Adipocyte (in vitro differentiated cells): ENCODE measurements at regions not wholly inside any gene's neighbourhood (a gene's known extent, or its start where the extent isn't known, plus 50 kb on each side); places are given as distances from the start of the nearest gene placed in this dataset.

ENCODE experiments used
- DNase-seq: peaks from one replicate; pipeline ENCODE4 v3.0.0-alpha.2; 2015; ENCODE audit warnings: low read depth
- H3K27me3 ChIP-seq: replicated peaks from 2 replicates; pipeline ENCODE4 v1.7.0; 2013; ENCODE audit warnings: mild to moderate bottlenecking, low read length, moderate library complexity; ENCODE audit not compliant: control insufficient read depth, insufficient read depth
- H3K36me3 ChIP-seq: 2 replicates; pipeline ENCODE4 v1.7.0; 2013; ENCODE audit warnings: low read length, mild to moderate bottlenecking, moderate library complexity; ENCODE audit not compliant: control insufficient read depth, insufficient read depth, severe bottlenecking
- H3K4me1 ChIP-seq: 2 replicates; pipeline ENCODE4 v1.7.0; 2013; ENCODE audit warnings: mild to moderate bottlenecking, low read length, moderate library complexity; ENCODE audit not compliant: control insufficient read depth, insufficient read depth
- H3K4me3 ChIP-seq: 2 replicates; pipeline ENCODE4 v1.7.0; 2013; ENCODE audit warnings: mild to moderate bottlenecking, low read length, moderate library complexity
- H3K9ac ChIP-seq: 2 replicates; pipeline ENCODE4 v1.7.0; 2013; ENCODE audit warnings: mild to moderate bottlenecking, low read length, moderate library complexity
- H3K9me3 ChIP-seq: 2 replicates; pipeline ENCODE4 v1.7.0; 2013; ENCODE audit warnings: mild to moderate bottlenecking, low read length, moderate library complexity; ENCODE audit not compliant: control insufficient read depth

DNA sequence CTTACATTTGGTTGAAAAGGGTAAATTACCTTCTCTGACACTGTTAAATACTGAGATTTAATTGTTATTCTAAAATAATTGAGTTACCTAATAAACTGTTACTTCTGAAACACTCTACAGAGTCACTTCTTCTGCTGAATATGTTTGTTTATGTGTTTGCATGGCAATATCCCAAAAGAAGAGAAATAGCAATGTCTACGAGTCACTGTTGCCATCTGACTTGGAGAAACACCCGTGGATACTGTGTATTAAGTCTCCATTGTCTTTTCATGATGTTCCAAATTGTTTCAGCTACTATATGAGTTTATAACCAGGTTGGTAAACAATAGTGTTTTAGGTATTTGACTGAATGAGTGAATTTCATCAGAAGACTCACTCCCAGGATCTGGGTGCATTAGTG, 754.2 kb upstream of the ID2 start:
- Histone ChIP-seq H3K9me3 (no peaks in the 10 kb centered on the region), H3K36me3 (no peaks in the 10 kb centered on the region), H3K4me1 (no peaks in the 10 kb centered on the region), H3K27me3 (no peaks in the 10 kb centered on the region), H3K4me3 (no peak overlapping the region), H3K9ac (no peak overlapping the region)
- DNase-seq, result peak; percentile 40

DNA sequence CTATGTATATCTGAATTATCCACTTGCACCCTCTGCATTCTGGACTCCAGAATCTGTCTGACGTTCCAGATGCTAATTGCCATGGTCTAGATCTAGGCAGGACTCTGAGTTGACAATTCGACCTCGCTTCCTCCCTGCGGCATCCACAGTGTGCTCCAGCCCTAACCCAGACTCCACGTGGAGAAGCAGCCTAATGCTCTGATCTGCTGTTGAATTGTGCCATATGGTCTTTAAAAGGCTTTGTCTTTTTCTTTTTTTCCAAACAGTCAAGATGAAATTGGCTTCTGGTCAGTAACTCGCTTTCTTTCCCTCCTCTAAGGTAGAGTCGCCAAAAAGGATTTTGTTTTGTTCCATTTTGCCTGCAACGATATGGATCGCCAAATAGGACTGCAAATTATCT, 752.6 kb upstream of the ID2 start:
- no peaks in the 10 kb centered on the region for H3K9me3 ChIP-seq
- DNase-seq, result no peak
- H3K4me3 ChIP-seq, result no peak overlapping the region
- H3K36me3 ChIP-seq, result no peaks in the 10 kb centered on the region
- no peaks in the 10 kb centered on the region for H3K4me1 ChIP-seq
- H3K27me3 ChIP-seq, result no peaks in the 10 kb centered on the region
- no peak overlapping the region for H3K9ac ChIP-seq

DNA sequence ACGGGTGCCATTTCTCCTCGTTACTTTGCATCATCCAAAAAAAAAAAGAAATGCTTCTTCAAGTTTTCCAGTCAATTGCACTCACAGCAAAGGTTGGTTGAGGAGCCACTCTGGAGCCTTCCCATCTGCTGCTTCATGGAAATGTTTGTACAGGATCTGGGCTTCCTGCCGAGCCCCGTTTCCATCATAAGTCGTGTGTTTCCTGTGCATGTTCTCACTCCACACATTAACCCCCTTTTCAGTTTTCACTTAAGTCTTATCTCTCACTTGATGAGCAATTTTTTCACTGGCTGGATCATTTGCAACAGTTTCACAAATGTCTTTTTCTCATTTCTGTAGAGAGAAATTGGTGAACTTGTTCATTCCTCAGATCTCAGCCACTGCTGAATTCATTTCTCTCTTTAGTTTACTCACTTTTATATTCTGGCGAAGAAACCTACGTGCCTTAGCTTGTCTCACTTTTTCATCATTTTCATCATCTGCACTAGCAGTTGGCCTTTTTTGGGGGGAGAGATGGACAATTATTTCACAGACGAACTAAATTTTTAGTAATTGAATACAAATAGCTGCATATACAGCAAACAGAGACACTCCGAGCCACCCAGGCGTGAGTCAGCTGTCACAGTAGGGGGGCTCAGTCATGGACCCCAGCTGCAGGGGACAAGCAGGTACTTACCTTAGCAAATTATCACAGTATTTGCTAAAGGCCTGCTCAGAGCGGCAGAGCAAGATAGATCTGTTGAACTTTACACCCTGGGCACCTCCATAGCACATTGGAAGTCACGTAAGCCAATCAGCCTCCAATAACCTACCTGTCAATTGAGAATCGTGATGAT, 750.8 kb upstream of the ID2 start:
- DNase-seq, result no peak
- H3K4me3 ChIP-seq, result no peak overlapping the region
- H3K27me3 ChIP-seq, result no peaks in the 10 kb centered on the region
- no peaks in the 10 kb centered on the region for H3K4me1 ChIP-seq
- H3K9ac ChIP-seq, result no peak overlapping the region
- H3K9me3 ChIP-seq, result no peaks in the 10 kb centered on the region
- H3K36me3 ChIP-seq, result no peaks in the 10 kb centered on the region

DNA sequence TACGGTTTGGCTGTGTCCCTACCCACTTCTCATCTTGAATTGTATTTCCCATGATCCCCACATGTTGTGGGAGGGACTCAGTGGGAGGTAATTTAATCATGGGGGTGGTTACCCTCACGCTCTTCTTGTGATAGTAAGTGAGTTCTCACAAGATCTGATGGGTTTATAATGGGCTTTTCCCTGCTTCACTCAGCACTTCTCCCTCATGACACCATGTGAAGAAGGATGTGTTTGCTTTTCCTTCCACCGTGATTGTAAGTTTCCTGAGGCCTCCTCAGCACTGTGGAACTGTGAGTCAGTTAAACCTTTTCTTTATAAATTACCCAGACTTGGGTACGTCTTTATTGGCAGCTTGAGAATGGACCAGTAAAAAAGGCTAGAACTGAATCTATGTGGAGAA, 750.0 kb upstream of the ID2 start:
- Histone ChIP-seq H3K9me3 (no peaks in the 10 kb centered on the region), H3K36me3 (no peaks in the 10 kb centered on the region), H3K27me3 (no peaks in the 10 kb centered on the region), H3K4me3 (no peak overlapping the region), H3K9ac (no peak overlapping the region), H3K4me1 (no peaks in the 10 kb centered on the region)
- DNase-seq, result no peak

DNA sequence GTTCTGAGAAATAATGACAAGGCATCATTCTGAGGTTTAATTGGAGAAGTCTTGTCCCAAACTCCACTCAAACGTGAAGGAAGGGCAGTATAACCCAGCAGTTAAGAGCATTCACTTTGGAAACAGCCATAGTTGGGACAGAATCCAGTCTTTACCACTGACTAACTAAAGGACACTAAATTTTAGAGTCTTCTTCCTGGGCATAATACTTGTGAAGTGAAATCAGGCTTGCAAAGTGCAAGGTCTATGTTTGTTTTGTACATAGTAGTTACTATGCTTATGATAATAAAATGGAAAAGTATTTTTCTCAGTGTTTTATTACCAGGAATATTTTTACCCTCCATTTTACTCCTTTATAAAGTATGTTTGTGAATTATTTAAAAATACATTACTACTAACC, 748.2 kb upstream of the ID2 start:
- Histone ChIP-seq H3K4me3 (no peak overlapping the region), H3K27me3 (no peaks in the 10 kb centered on the region)

DNA sequence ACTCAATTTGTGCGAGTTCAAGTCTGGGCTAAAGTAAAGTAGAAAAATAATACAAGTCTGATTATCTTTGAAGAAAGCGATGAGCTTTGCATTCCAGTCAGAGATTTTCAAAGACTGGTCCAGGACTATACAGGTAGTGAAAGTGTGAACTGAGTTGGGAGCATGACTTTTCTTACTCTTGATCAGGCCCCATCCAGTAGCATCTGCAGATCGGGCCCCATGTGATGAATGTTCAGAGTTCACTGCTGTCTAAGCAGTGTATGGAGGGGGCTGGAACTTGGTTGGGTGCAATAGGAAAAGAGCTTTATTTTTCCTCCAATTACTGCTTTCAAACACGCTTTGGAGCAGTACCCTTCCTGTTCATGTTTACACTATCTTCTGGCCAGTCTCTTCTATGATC, 747.4 kb upstream of the ID2 start:
- Histone ChIP-seq H3K4me3 (no peak overlapping the region), H3K36me3 (no peaks in the 10 kb centered on the region), H3K27me3 (no peaks in the 10 kb centered on the region), H3K9me3 (no peaks in the 10 kb centered on the region), H3K9ac (no peak overlapping the region), H3K4me1 (no peaks in the 10 kb centered on the region)
- DNase-seq, result no peak

More for the DNA sequence above, 748.2 kb upstream of the ID2 start:
- Histone ChIP-seq H3K9me3 (no peaks in the 10 kb centered on the region), H3K9ac (no peak overlapping the region), H3K36me3 (no peaks in the 10 kb centered on the region), H3K4me1 (no peaks in the 10 kb centered on the region)
- DNase-seq, result no peak

DNA sequence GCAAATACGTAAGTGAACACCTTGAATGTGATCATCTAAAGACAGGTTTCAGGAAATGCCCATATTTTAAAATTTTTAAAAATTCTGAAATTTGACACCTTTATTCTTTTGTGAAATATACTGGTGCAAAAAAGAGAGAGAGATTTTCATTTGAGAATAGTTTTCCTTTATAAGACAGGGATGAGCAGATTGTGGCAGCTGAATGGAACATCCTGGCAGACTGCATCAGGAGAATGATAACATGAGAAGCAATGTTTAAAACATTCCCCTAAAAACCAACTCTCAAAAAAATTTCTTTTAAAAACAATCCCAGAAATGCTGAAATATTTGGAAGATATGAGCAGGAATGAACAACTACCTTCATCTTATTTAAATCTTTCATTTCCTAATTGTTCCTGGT, 744.8 kb upstream of the ID2 start:
- no peak overlapping the region for H3K9ac ChIP-seq
- no peaks in the 10 kb centered on the region for H3K36me3 ChIP-seq
- DNase-seq, result no peak

DNA sequence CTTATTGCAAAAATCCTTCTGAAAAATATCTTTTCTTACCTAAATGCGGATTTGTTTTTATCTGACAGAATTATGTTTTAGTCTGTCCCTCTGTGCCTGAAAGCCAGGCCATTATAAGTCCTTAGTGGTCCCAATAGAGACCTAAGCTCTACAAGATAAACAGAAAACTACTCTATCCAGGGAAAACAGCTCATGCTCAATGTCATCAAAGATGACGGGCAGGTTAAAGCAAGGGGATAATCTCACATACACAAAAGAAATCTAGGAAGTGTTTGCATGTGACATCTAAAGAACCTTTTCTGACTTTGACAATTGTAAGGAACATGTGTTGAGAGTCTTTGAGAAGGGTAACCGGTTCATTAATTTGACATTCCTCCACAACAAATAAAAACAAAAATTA, 741.1 kb upstream of the ID2 start:
- DNase-seq, result no peak
- no peaks in the 10 kb centered on the region for H3K27me3 ChIP-seq
- no peaks in the 10 kb centered on the region for H3K4me1 ChIP-seq
- H3K4me3 ChIP-seq, result no peak overlapping the region
- no peaks in the 10 kb centered on the region for H3K9me3 ChIP-seq
- no peak overlapping the region for H3K9ac ChIP-seq
- H3K36me3 ChIP-seq, result no peaks in the 10 kb centered on the region

More for the DNA sequence above, 744.8 kb upstream of the ID2 start:
- Histone ChIP-seq H3K4me3 (no peak overlapping the region), H3K27me3 (no peaks in the 10 kb centered on the region), H3K4me1 (no peaks in the 10 kb centered on the region), H3K9me3 (no peaks in the 10 kb centered on the region)

DNA sequence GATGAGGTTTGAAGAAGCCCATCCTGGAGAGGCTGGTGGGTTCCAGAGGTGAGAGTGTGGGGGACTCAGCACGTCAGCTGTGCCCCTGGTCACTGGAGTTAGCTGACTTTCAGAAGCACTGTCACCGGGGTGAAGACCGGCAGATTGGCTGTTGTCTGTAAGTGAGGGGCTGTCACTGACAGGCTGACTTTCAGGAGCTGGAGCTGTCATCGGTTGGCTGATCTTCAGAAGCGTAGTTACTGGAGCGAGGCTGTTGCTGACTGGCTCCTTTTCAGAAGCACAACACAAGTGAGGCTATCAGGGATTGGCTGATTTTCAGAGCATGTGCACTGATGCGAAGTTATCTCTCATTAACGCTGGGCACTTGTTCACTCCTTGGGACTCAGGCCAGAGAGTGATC, 738.4 kb upstream of the ID2 start:
- no peak for DNase-seq
- Histone ChIP-seq H3K27me3 (no peaks in the 10 kb centered on the region), H3K9ac (no peak overlapping the region), H3K4me1 (peaks cover 6% of the 10 kb centered on the region), H3K9me3 (no peaks in the 10 kb centered on the region), H3K4me3 (no peak overlapping the region), H3K36me3 (no peaks in the 10 kb centered on the region)

DNA sequence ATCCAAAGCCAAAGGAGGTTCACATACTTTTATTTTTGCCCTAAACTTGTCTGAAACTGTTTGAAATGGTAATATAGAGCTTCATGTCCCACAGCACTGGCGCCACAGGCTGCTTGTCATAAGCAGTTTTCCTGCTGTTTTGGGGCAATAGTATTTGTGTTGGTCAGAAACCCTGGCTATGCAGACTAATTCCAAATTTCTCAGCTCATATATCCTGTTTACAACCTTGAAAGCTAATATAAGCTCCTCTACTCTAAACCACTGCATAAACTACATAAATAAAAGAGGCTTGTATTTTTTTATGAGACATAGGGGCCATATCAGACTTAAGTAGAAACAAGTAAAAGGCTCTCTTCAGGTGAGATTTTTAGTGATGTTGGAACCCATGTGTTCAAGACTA, 736.8 kb upstream of the ID2 start:
- no peak overlapping the region for H3K4me3 ChIP-seq
- no peaks in the 10 kb centered on the region for H3K36me3 ChIP-seq
- no peaks in the 10 kb centered on the region for H3K9me3 ChIP-seq
- no peaks in the 10 kb centered on the region for H3K27me3 ChIP-seq
- H3K4me1 ChIP-seq, result peaks cover 6% of the 10 kb centered on the region
- DNase-seq, result no peak
- no peak overlapping the region for H3K9ac ChIP-seq

DNA sequence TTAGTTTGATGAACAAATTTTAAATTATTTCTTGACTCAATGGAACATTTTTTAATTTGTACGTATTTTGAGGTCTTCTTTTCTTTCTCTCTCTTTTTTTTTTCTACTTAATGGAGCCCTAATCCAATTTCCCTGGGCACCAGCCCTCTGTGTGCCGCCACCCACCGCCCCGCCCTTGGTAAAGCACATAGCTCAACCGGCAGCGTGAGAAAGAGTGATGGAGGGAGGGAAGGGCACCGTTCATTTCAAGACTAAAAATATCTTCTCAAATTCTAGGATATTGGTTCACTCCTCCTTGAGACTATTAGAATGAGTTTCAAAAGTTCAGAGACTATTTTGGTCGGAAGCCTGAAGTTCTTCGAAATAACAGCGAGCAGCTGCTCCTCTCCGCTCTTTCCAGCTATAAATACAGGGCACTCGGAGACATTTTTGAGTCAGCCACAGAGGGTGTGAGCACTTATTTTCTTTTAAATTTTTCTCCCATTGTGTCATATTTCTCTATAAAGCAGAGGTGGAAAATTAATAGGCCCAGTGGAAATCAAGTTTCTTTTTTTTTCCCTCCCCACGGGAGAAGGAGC, 731.7 kb upstream of the ID2 start:
- peak; percentile 22 for DNase-seq
- no peaks in the 10 kb centered on the region for H3K27me3 ChIP-seq
- no peak overlapping the region for H3K4me3 ChIP-seq
- H3K4me1 ChIP-seq, result peaks cover 13% of the 10 kb centered on the region
- no peaks in the 10 kb centered on the region for H3K36me3 ChIP-seq
- H3K9ac ChIP-seq, result no peak overlapping the region
- H3K9me3 ChIP-seq, result no peaks in the 10 kb centered on the region

DNA sequence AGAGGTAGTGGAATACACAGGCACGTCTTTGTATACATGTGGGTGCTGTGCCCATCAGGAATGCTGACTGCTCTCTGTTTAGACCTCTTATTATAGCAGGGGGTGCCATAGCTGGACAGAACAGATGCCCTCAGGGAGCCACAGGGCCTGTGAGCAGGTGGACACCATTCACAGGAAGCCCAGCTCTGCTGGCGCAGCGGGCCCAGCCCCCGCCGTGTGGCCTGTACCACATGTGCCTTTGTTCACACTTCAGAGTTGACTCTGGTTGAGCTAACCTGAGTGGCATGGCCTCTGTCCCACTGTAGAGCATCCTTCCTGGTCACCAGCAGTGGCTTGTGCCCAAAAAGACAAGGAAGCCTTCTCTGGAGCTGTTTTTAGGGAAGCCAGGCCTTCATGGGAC, 730.9 kb upstream of the ID2 start:
- no peaks in the 10 kb centered on the region for H3K27me3 ChIP-seq
- no peaks in the 10 kb centered on the region for H3K9me3 ChIP-seq
- H3K36me3 ChIP-seq, result no peaks in the 10 kb centered on the region
- peaks cover 13% of the 10 kb centered on the region for H3K4me1 ChIP-seq
- no peak overlapping the region for H3K4me3 ChIP-seq
- no peak overlapping the region for H3K9ac ChIP-seq
- DNase-seq, result no peak
